H1 (cell line): ENCODE measurements at regions not wholly inside any gene's neighbourhood (a gene's known extent, or its start where the extent isn't known, plus 50 kb on each side); places are given as distances from the start of the nearest gene placed in this dataset.

ENCODE experiments used
- CTCF ChIA-PET: fragments of 300-600 bp; sonication (Branson Sonifier 250); formaldehyde crosslinking; loops from one replicate; lab custom pipeline; 2021; ENCODE audit not compliant: partially characterized antibody; lab: Charles Lee
- POLR2A ChIA-PET: fragments of 300-600 bp; sonication (Branson Sonifier 250); formaldehyde crosslinking; loops from one replicate; lab custom pipeline; 2021; ENCODE audit warnings: inconsistent platforms; ENCODE audit not compliant: partially characterized antibody; lab: Charles Lee
- DNase-seq, 2 experiments: peaks; one replicate each; pipeline versions ENCODE4 v3.0.0 to v3.0.0-alpha.2; 2010 to 2022; ENCODE audit warnings: low spot score in 2 of 2, low read depth in 1 of 2, mixed read lengths in 1 of 2
- FAIRE-seq: peaks from 2 replicates; lab custom pipeline; 2011; peaks lifted over from hg19 to GRCh38; lab: Jason Lieb, UNC
- H2AFZ ChIP-seq: 2 replicates; pipeline ENCODE4 v1.8.1; 2012; ENCODE audit warnings: low read length, inconsistent platforms
- H2AK5ac ChIP-seq: 2 replicates; pipeline ENCODE4 v1.6.1; 2013; ENCODE audit warnings: low read depth, low read length
- H2BK120ac ChIP-seq: replicated peaks from 2 replicates; pipeline ENCODE3; 2013; ENCODE audit warnings: low read depth, low read length, inconsistent platforms
- H2BK12ac ChIP-seq: 2 replicates; pipeline ENCODE4 v1.6.1; 2013; ENCODE audit warnings: low read depth, low read length
- H2BK15ac ChIP-seq: 2 replicates; pipeline ENCODE4 v1.6.1; 2013; ENCODE audit warnings: low read length
- H2BK20ac ChIP-seq: 2 replicates; pipeline ENCODE4 v1.6.1; 2013; ENCODE audit warnings: low read length
- H2BK5ac ChIP-seq: 2 replicates; pipeline ENCODE4 v1.6.1; 2013; ENCODE audit warnings: low read depth, low read length
- H3K14ac ChIP-seq: 2 replicates; pipeline ENCODE4 v1.6.1; 2013; ENCODE audit warnings: inconsistent platforms; ENCODE audit not compliant: insufficient read length
- H3K18ac ChIP-seq: 2 replicates; pipeline ENCODE4 v1.6.1; 2013; ENCODE audit warnings: low read length; ENCODE audit errors: extremely low read depth
- H3K23ac ChIP-seq: 2 replicates; pipeline ENCODE4 v1.6.1; 2013; ENCODE audit warnings: inconsistent platforms; ENCODE audit not compliant: insufficient read length
- H3K23me2 ChIP-seq: 2 replicates; pipeline ENCODE4 v1.6.1; 2013; ENCODE audit warnings: low read depth, low read length
- H3K27ac ChIP-seq: 2 replicates; pipeline ENCODE4 v1.6.1; 2011; ENCODE audit warnings: low read depth, low read length, inconsistent platforms
- H3K27me3 ChIP-seq, 4 experiments: replicated peaks in 1 of 4; 1 replicate in 1 of 4; 2 replicates in 3 of 4; pipeline versions ENCODE4 v1.6.1 to v1.8.1; 2011 to 2013; ENCODE audit warnings: low read length in 3 of 4, mild to moderate bottlenecking in 3 of 4, inconsistent platforms in 2 of 4, mixed read lengths in 2 of 4, moderate library complexity in 1 of 4; ENCODE audit not compliant: control insufficient read depth in 3 of 4, insufficient read depth in 3 of 4; ENCODE audit errors: extremely low read depth in 1 of 4
- H3K36me3 ChIP-seq, 4 experiments: 2 replicates each; pipeline versions ENCODE4 v1.6.1 to v1.8.1; 2011 to 2013; ENCODE audit warnings: mild to moderate bottlenecking in 4 of 4, low read length in 3 of 4, moderate library complexity in 2 of 4, control low read depth in 1 of 4, inconsistent platforms in 1 of 4; ENCODE audit not compliant: insufficient read depth in 4 of 4, control insufficient read depth in 2 of 4
- H3K4ac ChIP-seq: replicated peaks from 2 replicates; pipeline ENCODE3; 2013; ENCODE audit warnings: low read length, low read depth, mixed read lengths, inconsistent platforms; ENCODE audit not compliant: insufficient read length
- H3K4me1 ChIP-seq, 4 experiments: replicated peaks in 1 of 4; 1 replicate in 1 of 4; 2 replicates in 3 of 4; pipeline versions ENCODE4 v1.6.1 to v1.8.1; 2011 to 2013; ENCODE audit warnings: low read length in 3 of 4, inconsistent platforms in 2 of 4, mixed read lengths in 1 of 4; ENCODE audit not compliant: insufficient read depth in 4 of 4, control insufficient read depth in 3 of 4
- H3K4me2 ChIP-seq, 2 experiments: 2 replicates each; pipeline versions ENCODE4 v1.6.1 to v1.8.1; 2011 to 2013; ENCODE audit warnings: low read depth in 2 of 2, low read length in 2 of 2, control low read depth in 1 of 2, inconsistent platforms in 1 of 2, mild to moderate bottlenecking in 1 of 2; ENCODE audit not compliant: insufficient read depth in 1 of 2
- H3K4me3 ChIP-seq, 4 experiments: fragments of 200-600, 300-600 bp in 1 of 4; sonication (generic), shearing (Covaris generic), sonication (Bioruptor Twin) in 1 of 4; 2 replicates each; pipeline versions ENCODE4 v1.5.1 to v1.8.1; 2011 to 2016; ENCODE audit warnings: low read length in 4 of 4, low read depth in 3 of 4, control low read depth in 2 of 4, inconsistent platforms in 2 of 4, mild to moderate bottlenecking in 2 of 4, mixed read lengths in 1 of 4, moderate library complexity in 1 of 4; ENCODE audit not compliant: insufficient read depth in 2 of 4; ENCODE audit errors: extremely low read depth in 1 of 4
- H3K56ac ChIP-seq: replicated peaks from 2 replicates; pipeline ENCODE3; 2013; ENCODE audit warnings: low read depth, mild to moderate bottlenecking, mixed read lengths, low read length, inconsistent platforms; ENCODE audit not compliant: insufficient read length
- H3K79me1 ChIP-seq: 2 replicates; pipeline ENCODE4 v1.6.1; 2013; ENCODE audit warnings: low read depth, low read length, control low read depth
- H3K79me2 ChIP-seq, 2 experiments: 2 replicates each; pipeline versions ENCODE4 v1.6.1 to v1.8.1; 2012 to 2013; ENCODE audit warnings: low read length in 2 of 2, mild to moderate bottlenecking in 2 of 2, inconsistent platforms in 1 of 2; ENCODE audit not compliant: insufficient read depth in 2 of 2, control insufficient read depth in 1 of 2
- H3K9ac ChIP-seq, 4 experiments: replicated peaks in 1 of 4; 1 replicate in 1 of 4; 2 replicates in 3 of 4; pipeline versions ENCODE4 v1.6.1 to v1.8.1; 2011 to 2013; ENCODE audit warnings: low read depth in 3 of 4, low read length in 3 of 4, control low read depth in 2 of 4, mild to moderate bottlenecking in 2 of 4, moderate library complexity in 2 of 4, inconsistent platforms in 1 of 4; ENCODE audit errors: extremely low read depth in 1 of 4
- H3K9me3 ChIP-seq, 2 experiments: 2 replicates each; pipeline versions ENCODE4 v1.6.1 to v1.8.1; 2012 to 2013; ENCODE audit warnings: mild to moderate bottlenecking in 2 of 2, moderate library complexity in 2 of 2, control low read depth in 1 of 2, inconsistent platforms in 1 of 2, low read depth in 1 of 2, low read length in 1 of 2, mixed read lengths in 1 of 2; ENCODE audit not compliant: insufficient read depth in 2 of 2
- H4K20me1 ChIP-seq, 2 experiments: replicated peaks in 1 of 2; 2 replicates each; pipeline versions ENCODE3 to v1.8.1; 2011 to 2013; ENCODE audit warnings: inconsistent platforms in 2 of 2, low read length in 2 of 2, mild to moderate bottlenecking in 1 of 2; ENCODE audit not compliant: insufficient read depth in 2 of 2, control insufficient read depth in 1 of 2
- H4K5ac ChIP-seq: 2 replicates; pipeline ENCODE4 v1.6.1; 2013; ENCODE audit warnings: low read length, low read depth, mixed read lengths, inconsistent platforms; ENCODE audit not compliant: insufficient read length
- H4K8ac ChIP-seq: 2 replicates; pipeline ENCODE4 v1.8.0; 2013; ENCODE audit warnings: mild to moderate bottlenecking, moderate library complexity, low read length, inconsistent platforms; ENCODE audit not compliant: insufficient read depth; ENCODE audit errors: extremely low read depth
- H4K91ac ChIP-seq: replicated peaks from 2 replicates; pipeline ENCODE3; 2013; ENCODE audit warnings: low read length, mixed read lengths, inconsistent platforms; ENCODE audit not compliant: insufficient read length
- CBX8 ChIP-seq: fragments of 300-800, 300-1000 bp; sonication (generic); IDR thresholded peaks from 2 replicates; pipeline ENCODE4 v1.7.1; 2016; ENCODE audit warnings: low read depth, low read length, borderline replicate concordance
- WGBS, 2 experiments: shearing (Covaris generic) in 1 of 2; methylation state at CpG; one replicate each; pipeline versions ENCODE4 v1.1.6 to v1.1.7; 2013 to 2015; ENCODE audit warnings: low lambda C conversion rate in 2 of 2, mixed read lengths in 2 of 2, inconsistent platforms in 1 of 2, low coverage in 1 of 2, missing lambda C conversion rate in 1 of 2; ENCODE audit not compliant: insufficient replicate concordance in 2 of 2, insufficient coverage in 1 of 2, insufficient read length in 1 of 2; ENCODE audit errors: extremely low coverage in 1 of 2, missing lambda C conversion rate in 1 of 2; 5-methylcytosine and 5-hydroxymethylcytosine counted together

DNA sequence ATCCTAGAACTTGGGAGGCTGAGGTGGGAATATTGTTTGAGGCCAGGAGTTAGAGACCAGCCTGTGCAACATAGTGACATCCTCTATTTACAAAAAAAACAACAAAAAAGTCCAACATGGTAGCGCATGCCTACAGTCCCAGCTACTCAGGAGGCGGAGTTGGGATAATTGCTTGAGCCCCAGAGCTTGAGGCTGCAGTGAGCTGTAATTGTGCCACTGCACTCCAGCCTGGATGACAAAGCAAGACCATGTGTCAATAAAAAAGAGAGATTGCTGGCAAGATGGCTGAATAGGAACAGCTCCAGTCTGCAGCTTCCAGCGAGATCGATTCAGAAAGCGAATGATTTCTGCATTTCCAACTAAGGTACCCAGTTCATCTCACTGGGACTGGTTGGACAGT, 54.8 kb upstream of the FBXL17 start:
- no peak overlapping the region for H3K23ac ChIP-seq
- no peaks in the 10 kb centered on the region for H3K79me1 ChIP-seq
- H3K27ac ChIP-seq, result no peak overlapping the region
- H3K23me2 ChIP-seq, result no peaks in the 10 kb centered on the region
- H2BK12ac ChIP-seq, result no peak overlapping the region
- H2AK5ac ChIP-seq, result no peak overlapping the region
- H4K8ac ChIP-seq, result peak overlapping the region; percentile 25
- no peak overlapping the region for H2BK15ac ChIP-seq
- H3K4me2 ChIP-seq, result no peak overlapping the region
- no peak overlapping the region for H2BK20ac ChIP-seq
- TF ChIP-seq CBX8, result no peak
- no peak overlapping the region for H3K4ac ChIP-seq
- no peak overlapping the region for H3K14ac ChIP-seq
- POLR2A ChIA-PET, result interaction anchor here (1.1 kb wide), 1 partner anchor 9 kb away, joined by 3 read pairs; no protein-coding TSS in a partner anchor
- no peaks in the 10 kb centered on the region for H3K36me3 ChIP-seq
- no peak overlapping the region for H2BK5ac ChIP-seq
- no peak overlapping the region for H3K56ac ChIP-seq
- H4K91ac ChIP-seq, result no peak overlapping the region
- H3K18ac ChIP-seq, result no peak overlapping the region
- H3K79me2 ChIP-seq, result no peaks in the 10 kb centered on the region
- CTCF ChIA-PET, result interaction anchor here (1.1 kb wide), 1 partner anchor 26 kb away, joined by 3 read pairs; no protein-coding TSS in a partner anchor
- H4K5ac ChIP-seq, result no peak overlapping the region
- WGBS, 2 experiments, result 99% methylated on average over 5 of the region's 5 CpGs; no CpG with 5 or more reads in 1 of the 2 experiments
- DNase-seq (no peak), FAIRE-seq (no peak)
- H3K4me1 ChIP-seq, result no peaks in the 10 kb centered on the region; a peak in 1 of 7 replicates
- H2BK120ac ChIP-seq, result no peak overlapping the region
- H3K9me3 ChIP-seq, result no peaks in the 10 kb centered on the region
- peak overlapping the region; percentile 88 for H2AFZ ChIP-seq
- no peaks in the 10 kb centered on the region for H4K20me1 ChIP-seq
- H3K9ac ChIP-seq, result no peak overlapping the region
- H3K4me3 ChIP-seq, result no peak overlapping the region
- no peaks in the 10 kb centered on the region for H3K27me3 ChIP-seq
